Neural cell (in vitro differentiated cells): ENCODE measurements at regions not wholly inside any gene's neighbourhood (a gene's known extent, or its start where the extent isn't known, plus 50 kb on each side); places are given as distances from the start of the nearest gene placed in this dataset.

Experiments used
- H2AFZ ChIP-seq: fragments of 200-600, 300-800 bp; sonication (generic), shearing (Covaris generic); 2 replicates; pipeline ENCODE4 v1.6.0; 2014; ENCODE audit warnings: low read depth, mild to moderate bottlenecking, antibody characterized with exemption, low read length, moderate library complexity
- H3F3A ChIP-seq: fragments of 200-600 bp; shearing (Covaris generic); 2 replicates; pipeline ENCODE4 v1.6.1; 2016; ENCODE audit warnings: mild to moderate bottlenecking, moderate library complexity, mixed read lengths, antibody characterized with exemption, low read length; ENCODE audit not compliant: insufficient read depth, poor library complexity, severe bottlenecking
- H3K27ac ChIP-seq: fragments of 200-600, 300-800 bp; sonication (generic), shearing (Covaris generic); 2 replicates; pipeline ENCODE4 v1.5.1; 2014; ENCODE audit warnings: mild to moderate bottlenecking, low read length, moderate library complexity
- H3K27me3 ChIP-seq: fragments of 300-800, 200-600 bp; sonication (generic), shearing (Covaris generic); 2 replicates; pipeline ENCODE4 v1.6.0; 2014; ENCODE audit warnings: mild to moderate bottlenecking, low read depth, low read length, moderate library complexity; ENCODE audit not compliant: insufficient read depth
- H3K36me3 ChIP-seq: fragments of 300-800, 200-600 bp; sonication (generic), shearing (Covaris generic); 2 replicates; pipeline ENCODE4 v1.5.1; 2014; ENCODE audit warnings: mild to moderate bottlenecking, antibody characterized with exemption, low read length, moderate library complexity; ENCODE audit not compliant: insufficient read depth
- H3K4me2 ChIP-seq: fragments of 300-800, 200-600 bp; sonication (generic), shearing (Covaris generic); 2 replicates; pipeline ENCODE4 v1.6.0; 2014; ENCODE audit warnings: mild to moderate bottlenecking, low read length
- H3K4me3 ChIP-seq: fragments of 300-800, 200-600 bp; sonication (generic), shearing (Covaris generic); 2 replicates; pipeline ENCODE4 v1.5.1; 2014; ENCODE audit warnings: mild to moderate bottlenecking, low read length, moderate library complexity
- H3K79me2 ChIP-seq: fragments of 200-600 bp; shearing (Covaris generic); replicated peaks from 2 replicates; pipeline ENCODE4 v1.6.0; 2014; ENCODE audit warnings: mild to moderate bottlenecking, low read length, moderate library complexity; ENCODE audit not compliant: insufficient read depth
- H3K9ac ChIP-seq: fragments of 300-800, 200-600 bp; sonication (generic), shearing (Covaris generic); 2 replicates; pipeline ENCODE4 v1.6.1; 2016; ENCODE audit warnings: mild to moderate bottlenecking, low read length, mixed read lengths
- H3K9me2 ChIP-seq: fragments of 200-600 bp; shearing (Covaris generic); 2 replicates; pipeline ENCODE4 v1.6.1; 2016; ENCODE audit warnings: mild to moderate bottlenecking, low read length, mixed read lengths; ENCODE audit not compliant: insufficient read depth
- H3K9me3 ChIP-seq: fragments of 200-600, 300-800 bp; sonication (generic), shearing (Covaris generic); 2 replicates; pipeline ENCODE4 v1.6.1; 2016; ENCODE audit warnings: mild to moderate bottlenecking, mixed run types, low read length, moderate library complexity, mixed read lengths
- H4K20me1 ChIP-seq: fragments of 200-600 bp; shearing (Covaris generic); 2 replicates; pipeline ENCODE4 v1.6.1; 2016; ENCODE audit warnings: mild to moderate bottlenecking, mixed run types; ENCODE audit not compliant: insufficient read depth
- CTCF ChIP-seq: fragments of 450-650 bp; IDR thresholded peaks from 2 replicates; pipeline ENCODE4 v1.5.1; 2014; ENCODE audit warnings: antibody characterized with exemption, mild to moderate bottlenecking, moderate library complexity; ENCODE audit not compliant: poor library complexity, severe bottlenecking
- EP300 ChIP-seq: fragments of 450-650 bp; conservative IDR thresholded peaks from 2 replicates; pipeline ENCODE4 v1.6.1; 2014; ENCODE audit warnings: antibody characterized with exemption, mild to moderate bottlenecking, moderate library complexity; ENCODE audit not compliant: poor library complexity, severe bottlenecking
- EZH2 ChIP-seq: fragments of 200-600, 300-800 bp; shearing (Covaris generic), sonication (generic); IDR thresholded peaks from 2 replicates; pipeline ENCODE4 v1.6.1; 2014; ENCODE audit warnings: antibody characterized with exemption, low read length, borderline replicate concordance, mild to moderate bottlenecking; ENCODE audit not compliant: insufficient read depth, poor library complexity, severe bottlenecking
- MXI1 ChIP-seq: fragments of 450-650 bp; conservative IDR thresholded peaks from 2 replicates; pipeline ENCODE4 v1.6.1; 2014; ENCODE audit warnings: antibody characterized with exemption, mild to moderate bottlenecking; ENCODE audit not compliant: poor library complexity, severe bottlenecking
- POLR2AphosphoS5 ChIP-seq: IDR thresholded peaks from 2 replicates; pipeline ENCODE4 v1.6.1; 2012
- RAD21 ChIP-seq: fragments of 450-650 bp; conservative IDR thresholded peaks from 2 replicates; pipeline ENCODE4 v1.6.1; 2014; ENCODE audit warnings: antibody characterized with exemption, mild to moderate bottlenecking, moderate library complexity
- REST ChIP-seq: IDR thresholded peaks from 2 replicates; pipeline ENCODE4 v1.6.1; 2012; ENCODE audit warnings: borderline replicate concordance
- SMC3 ChIP-seq: fragments of 450-650 bp; conservative IDR thresholded peaks from 2 replicates; pipeline ENCODE4 v1.6.1; 2014; ENCODE audit warnings: antibody characterized with exemption, mild to moderate bottlenecking, moderate library complexity; ENCODE audit not compliant: poor library complexity
- TAF1 ChIP-seq: IDR thresholded peaks from 2 replicates; pipeline ENCODE4 v1.6.1; 2012; ENCODE audit warnings: low read depth

- Histone ChIP-seq H4K20me1 (no peaks in the 10 kb centered on the region), H3K9me2 (no peaks in the 10 kb centered on the region), H3K36me3 (no peaks in the 10 kb centered on the region), H3K27ac (no peak overlapping the region), H3K4me3 (no peak overlapping the region), H3K9me3 (no peaks in the 10 kb centered on the region), H3K79me2 (no peaks in the 10 kb centered on the region), H3K27me3 (no peaks in the 10 kb centered on the region), H3K9ac (no peak overlapping the region), H2AFZ (no peak overlapping the region), H3K4me2 (no peak overlapping the region), H3F3A (no peaks in the 10 kb centered on the region)
- no peak for TF ChIP-seq MXI1
- no peak for TF ChIP-seq RAD21
- TF ChIP-seq EP300: no peak
- TF ChIP-seq TAF1: no peak
- no peak for TF ChIP-seq CTCF
- no peak for TF ChIP-seq REST
- no peak for TF ChIP-seq POLR2AphosphoS5
- TF ChIP-seq SMC3: no peak
- TF ChIP-seq EZH2: no peak
These were observed 195.3 kb upstream of the RFX3 start for GRCh38 chr9:3721096-3721495.

GRCh38 chr9:3719286-3719685 is 193.5 kb upstream of the RFX3 start:
- TF ChIP-seq SMC3: no peak
- TF ChIP-seq POLR2AphosphoS5: no peak
- TF ChIP-seq REST: no peak
- TF ChIP-seq EP300: no peak
- TF ChIP-seq TAF1: no peak
- no peak for TF ChIP-seq MXI1
- no peak for TF ChIP-seq EZH2
- no peak for TF ChIP-seq RAD21
- TF ChIP-seq CTCF: no peak
- Histone ChIP-seq H3K27me3 (no peaks in the 10 kb centered on the region), H3K9ac (no peak overlapping the region), H3K9me2 (no peaks in the 10 kb centered on the region), H4K20me1 (no peaks in the 10 kb centered on the region), H3K79me2 (no peaks in the 10 kb centered on the region), H3K27ac (no peak overlapping the region), H3K36me3 (no peaks in the 10 kb centered on the region), H3K4me3 (no peak overlapping the region), H3F3A (no peaks in the 10 kb centered on the region), H3K9me3 (no peaks in the 10 kb centered on the region), H3K4me2 (no peak overlapping the region), H2AFZ (no peak overlapping the region)
